HG02798 (cell line): ENCODE measurements at regions not wholly inside any gene's neighbourhood (a gene's known extent, or its start where the extent isn't known, plus 50 kb on each side); places are given as distances from the start of the nearest gene placed in this dataset.

Experiments used
- ATAC-seq: cut with Tn5 transposase; IDR thresholded peaks from one replicate; pipeline ENCODE4 v1.9.1; 2021; ENCODE audit warnings: mild to moderate bottlenecking; ENCODE audit not compliant: unreplicated experiment, poor library complexity

DNA sequence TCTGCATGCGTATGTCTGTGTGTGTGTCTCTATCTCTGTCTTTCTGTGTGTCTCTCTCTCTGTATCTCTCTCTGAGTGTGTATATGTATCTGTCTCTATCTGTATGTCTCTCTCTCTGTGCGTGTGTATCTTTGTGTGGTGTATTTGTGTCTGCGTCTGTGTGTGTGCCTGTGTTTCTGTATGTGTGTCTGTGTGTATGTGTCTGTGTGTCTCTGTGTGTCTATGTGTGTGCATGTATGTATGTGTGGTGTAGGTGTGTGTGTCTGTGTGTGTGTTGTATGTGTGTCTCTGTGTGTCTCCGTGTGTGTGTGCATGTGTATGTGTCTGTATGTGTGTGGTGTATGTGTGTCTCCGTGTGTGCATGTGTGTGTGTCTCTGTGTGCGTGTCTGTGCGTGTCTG is 243.0 kb upstream of the FOXQ1 start:
- ATAC-seq: no peak

DNA sequence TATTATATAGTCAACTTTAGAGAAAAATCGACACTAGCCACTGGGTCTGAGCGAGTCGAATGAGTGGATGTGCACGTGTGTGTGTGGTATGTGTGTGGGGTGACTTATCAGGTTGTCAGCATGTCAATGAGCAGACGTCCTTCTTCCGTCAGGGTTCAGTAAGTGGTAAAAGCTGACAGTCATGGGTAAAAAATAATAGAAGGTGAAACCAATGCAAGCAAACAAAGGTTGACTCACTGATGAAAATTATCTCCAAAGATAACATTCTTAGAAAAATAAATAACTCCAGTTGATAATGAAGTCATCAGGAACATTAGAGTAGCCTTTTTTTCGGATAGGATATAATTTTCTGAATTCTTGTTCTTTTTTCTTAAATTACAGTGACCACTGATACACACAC is 243.8 kb upstream of the FOXQ1 start:
- no peak for ATAC-seq

DNA sequence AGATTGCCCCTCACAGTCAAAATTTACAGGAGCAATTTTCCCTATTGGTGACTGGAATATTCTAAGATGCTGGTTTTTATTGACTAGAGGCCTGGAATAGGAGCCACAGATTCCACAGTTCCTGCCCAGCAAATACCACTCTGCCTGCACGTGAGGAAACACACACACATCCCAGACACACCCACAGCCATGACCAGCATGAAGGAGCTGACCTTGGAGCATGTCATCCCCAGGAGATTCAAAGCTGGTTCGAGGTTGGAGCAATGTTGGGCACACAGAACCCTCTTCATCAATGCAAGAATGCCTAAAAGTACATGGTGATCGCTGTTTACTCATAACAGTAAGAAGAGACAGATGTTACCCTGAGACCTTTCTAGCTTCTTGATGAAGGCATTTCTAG is 244.6 kb upstream of the FOXQ1 start:
- no peak for ATAC-seq

DNA sequence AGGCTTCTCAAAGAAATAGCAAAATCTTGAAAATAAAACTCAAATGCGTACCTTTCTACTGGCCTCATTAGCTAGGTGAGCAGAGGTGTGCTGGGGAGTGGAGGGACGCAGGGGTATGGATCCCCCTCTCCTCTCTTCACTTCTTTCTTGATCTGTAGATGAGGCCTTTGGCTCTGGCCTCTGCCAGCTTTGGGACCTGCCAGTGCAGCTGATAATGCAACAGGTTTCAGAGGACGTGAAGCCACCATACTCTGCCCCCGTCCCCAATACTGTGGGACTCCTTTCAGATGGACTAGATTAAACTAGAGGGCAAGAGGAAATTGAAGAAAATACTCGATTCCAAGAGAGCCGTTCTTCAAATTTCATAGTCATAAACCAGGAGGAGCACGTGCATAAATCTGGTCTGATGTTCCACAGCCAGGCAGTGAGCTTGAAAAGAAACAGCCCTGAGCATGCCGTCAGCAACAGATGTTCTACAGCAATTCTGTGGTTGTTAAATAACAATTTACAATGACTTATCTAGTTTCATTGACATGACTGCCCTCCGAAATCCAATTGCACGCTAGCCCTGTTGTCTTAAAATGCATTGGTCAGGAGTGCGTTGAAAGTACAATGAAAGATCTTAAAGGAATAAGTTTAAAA is 245.3 kb upstream of the FOXQ1 start:
- no peak for ATAC-seq

DNA sequence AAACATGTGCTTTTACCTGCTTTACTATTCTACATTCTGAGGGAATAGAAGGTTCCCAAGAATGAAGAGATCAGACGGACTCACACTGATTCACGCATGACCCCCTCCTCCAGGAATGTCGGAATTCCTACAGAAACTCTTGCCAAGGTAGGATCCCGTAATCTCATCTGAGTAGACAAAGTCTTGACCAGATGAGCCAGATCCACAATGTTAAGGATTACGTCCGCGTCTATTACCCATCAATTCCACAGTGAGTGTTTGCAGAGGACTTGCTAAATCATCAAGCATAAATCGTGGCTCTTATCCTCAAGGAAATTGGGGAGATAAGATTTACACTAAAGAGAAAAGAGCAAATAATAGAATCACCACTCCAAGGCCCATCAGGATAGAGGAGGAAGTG is 245.9 kb upstream of the FOXQ1 start:
- no peak for ATAC-seq

DNA sequence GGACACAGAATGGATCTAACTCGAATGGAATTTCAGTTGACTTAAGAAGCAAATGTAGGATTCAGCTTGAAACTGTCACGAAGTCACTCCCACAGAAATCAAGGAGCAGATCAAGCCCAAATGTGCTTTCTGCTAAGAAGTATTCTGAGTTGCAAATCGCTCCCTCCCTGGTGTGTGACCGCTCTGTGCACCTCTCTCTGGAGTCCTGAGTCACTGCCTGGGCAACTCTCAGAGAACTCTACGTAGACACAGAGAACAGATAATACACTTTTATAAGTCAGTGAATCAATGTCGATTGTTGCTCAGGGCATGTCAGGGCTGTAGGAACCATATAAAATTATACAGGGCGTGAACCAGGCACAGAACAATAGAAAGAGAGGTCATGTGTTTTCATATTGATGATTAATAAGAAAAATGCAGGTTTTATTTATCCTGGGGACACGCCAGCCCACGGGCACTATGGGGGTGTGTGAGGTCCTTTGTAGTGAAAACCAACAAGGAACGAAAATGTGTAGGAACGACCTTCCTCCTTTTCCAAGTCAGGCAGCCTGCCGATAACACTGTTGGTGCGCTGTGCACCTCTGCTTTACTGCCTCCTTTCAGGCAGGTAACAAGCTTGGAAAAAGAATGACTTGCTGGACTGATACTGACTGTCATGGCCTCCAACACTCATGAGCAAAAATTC is 248.1 kb upstream of the FOXQ1 start:
- no peak for ATAC-seq

DNA sequence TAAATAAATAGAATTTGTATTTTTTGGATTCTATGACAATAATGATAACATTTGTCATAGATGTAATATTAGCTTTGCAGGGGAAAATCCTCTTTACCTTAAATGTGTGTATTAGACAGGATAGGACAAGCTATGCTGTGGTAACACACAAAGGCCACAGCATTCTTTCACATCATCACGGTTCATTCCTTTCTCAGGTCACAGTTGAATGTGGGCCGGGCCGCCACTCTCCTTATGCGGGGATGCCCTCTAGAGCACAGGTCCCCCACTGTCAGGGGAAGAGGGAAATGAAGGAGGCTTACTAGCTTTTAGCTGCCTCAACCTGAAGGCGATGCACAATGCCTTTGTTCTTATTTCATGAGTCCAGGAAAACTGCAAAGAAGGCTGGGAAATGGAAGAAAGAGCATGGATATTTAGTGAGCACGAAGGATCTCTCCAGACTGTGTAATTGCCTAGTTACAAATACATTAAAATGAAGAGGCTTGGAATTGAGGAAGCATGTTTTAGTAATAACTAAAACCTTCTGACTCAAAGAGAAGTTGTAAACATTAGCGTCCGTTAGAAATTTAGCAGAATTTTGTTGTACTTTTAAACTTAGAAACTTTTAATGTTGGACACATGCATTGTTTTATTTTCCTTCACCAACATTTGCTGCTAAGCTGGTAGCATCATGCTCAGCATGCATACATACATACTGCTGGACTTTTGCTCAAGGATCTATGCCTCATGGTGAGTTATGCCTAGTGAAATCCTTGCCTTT is 248.9 kb upstream of the FOXQ1 start:
- no peak for ATAC-seq

DNA sequence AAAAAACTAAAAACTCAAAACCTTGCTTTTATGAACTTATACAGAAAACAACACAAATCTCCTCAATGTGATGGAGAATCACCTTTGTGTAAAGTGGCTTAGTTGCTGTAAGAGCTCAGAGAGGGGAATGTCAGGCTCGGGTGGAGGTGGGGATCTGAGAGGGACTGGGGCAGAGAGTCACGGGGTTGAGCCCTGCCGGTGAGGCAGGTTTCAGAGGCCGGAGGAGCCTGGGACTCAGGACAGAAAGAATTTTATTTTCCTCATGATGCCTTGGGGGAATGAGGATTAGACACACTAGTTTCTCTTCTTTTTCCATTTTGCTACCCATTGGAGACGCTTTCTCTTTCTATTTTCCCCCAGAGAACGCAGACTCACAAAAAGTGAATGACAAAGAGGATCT is 252.3 kb upstream of the FOXQ1 start:
- ATAC-seq: no peak

DNA sequence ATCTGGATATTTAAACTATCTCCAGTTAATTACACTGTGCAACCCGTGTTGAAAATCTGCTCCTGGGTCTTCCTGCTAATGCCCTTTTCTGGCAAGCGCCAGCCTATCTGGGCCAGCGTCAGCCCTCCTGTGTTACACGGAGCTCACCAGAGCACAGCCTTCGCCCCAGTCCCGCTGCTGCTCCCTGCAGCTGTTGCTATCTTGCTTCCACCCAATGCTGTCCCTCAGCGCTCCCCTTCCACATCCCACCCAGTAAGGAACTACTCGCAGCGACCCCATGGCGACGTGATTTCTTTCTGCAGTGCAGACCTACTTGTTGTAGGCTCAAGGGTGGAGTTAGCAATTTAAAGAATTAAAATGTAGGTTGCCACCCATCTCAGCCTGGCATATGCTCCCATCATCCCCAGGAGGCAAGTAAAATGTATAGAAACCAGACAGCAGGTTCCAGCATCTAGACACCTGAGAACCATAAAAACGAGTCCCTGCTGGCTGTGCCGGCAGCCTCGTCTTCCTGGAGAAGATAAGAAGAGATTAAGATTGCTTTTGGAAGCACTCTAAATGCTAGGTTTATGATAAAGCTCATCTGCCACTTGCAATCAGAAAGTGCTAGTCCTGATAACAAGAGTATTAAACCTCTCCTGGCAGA is 254.3 kb upstream of the FOXQ1 start:
- no peak for ATAC-seq

DNA sequence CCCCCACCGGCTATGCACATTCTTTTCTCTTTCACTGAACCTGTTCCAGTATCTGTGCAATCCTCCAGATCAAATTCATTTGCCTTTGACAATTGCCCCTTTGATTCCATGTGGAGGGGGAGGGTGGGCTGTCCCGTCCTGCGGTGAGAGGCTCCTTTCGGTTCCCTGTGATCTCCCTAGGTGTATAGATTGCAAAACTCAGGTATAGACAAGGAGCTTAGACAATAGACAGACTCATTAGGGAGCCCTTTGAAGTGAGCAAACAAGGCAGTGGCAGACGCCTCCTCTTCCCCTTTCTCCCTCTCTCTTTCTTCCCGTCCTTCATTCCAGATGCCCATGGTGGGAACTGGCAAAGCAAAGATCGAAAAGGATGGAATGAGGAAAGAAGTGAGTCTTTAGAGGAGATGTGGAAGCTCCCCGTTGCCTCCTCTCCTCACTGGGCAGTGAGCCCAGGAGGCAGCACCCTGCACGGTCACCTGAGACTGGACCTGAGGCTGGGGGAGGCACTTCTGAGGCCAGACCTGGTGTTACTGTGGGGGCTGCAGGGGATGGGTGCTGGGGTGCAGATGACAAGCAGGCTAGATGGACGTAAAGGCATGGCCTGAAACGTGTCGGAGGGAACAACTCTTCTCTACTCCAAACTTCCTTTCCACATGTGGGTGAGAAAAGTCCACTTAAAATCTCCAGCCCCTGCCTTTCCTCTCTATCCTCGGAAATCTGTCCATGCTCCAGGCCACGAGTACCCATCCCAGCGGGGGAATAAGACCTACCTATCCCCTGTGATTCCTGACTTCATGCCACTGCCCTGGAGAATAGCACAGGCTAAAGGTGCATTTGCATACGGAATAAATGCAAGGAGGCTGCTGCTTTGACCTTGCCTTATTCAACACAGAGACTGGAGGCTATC is 256.6 kb upstream of the FOXQ1 start:
- no peak for ATAC-seq

DNA sequence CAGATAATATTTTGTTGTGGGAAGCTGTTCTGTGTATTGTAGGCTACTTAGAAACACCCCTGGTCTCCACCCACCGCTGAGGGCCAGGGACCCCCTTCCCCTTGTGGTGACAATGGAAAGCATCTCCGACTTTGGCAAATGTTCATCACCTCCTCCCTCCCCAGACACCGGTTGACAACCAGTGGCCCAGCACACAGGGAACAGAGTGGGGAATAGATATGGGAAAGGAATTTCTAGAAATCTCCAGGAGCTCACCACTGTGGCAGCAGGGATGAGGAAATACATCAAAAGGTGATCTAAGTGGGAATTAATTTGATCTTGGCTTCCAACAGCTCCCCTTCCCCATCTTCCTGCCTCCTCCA is 257.3 kb upstream of the FOXQ1 start:
- no peak for ATAC-seq

DNA sequence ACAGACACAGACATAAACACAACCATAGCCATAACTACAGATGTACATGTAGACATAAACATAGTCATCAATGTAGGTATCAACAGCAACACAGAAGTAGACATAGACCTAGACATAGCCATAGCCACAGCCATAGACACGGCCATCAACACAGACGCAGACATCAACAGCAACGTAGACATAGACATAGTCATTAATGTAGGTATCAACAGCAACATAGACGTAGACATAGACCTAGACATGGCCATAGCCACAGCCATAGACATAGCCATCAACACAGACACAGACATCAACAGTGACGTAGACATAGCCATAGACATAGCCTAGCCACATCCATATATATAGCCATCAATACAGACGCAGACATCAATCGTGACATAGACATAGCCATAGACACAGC is 258.3 kb upstream of the FOXQ1 start:
- ATAC-seq: no peak

DNA sequence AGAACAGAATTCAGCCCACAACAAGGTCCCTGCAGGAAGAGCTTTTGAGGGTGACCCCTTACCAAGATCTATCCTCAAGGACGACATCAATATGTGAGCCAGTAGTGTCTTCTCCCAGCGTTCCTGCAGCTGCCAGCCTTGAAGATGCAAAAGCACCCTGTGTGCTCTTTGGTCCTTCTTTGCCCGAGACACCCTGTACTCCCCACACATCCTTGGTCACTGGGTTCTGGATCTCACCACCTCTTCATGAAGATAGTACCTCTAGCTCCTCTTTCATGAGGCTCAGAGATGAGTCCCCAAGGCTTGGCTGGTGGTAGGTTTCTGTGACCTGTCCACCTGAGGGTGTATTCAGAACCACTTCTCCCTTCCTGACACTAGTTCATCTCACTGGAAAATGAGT is 259.6 kb upstream of the FOXQ1 start:
- ATAC-seq: no peak

DNA sequence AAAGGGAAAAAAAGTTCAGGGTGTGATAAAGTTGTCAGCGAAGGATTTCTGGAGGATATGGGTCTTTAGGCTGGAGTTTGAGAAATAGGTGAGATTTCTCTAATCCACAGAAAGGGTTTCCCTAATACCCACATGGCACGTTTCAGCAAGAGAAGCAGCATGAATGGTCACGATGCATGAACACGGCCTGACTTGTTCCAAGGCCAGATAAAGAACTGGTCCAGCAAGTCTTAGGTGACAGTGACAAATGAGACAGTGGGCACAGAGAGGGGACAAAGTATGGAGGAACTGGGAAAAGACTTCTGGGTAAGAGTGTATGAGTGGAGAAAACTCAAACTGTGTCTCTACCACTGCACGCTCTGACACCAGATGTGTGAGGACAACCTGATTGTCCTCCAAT is 262.0 kb upstream of the FOXQ1 start:
- no peak for ATAC-seq

DNA sequence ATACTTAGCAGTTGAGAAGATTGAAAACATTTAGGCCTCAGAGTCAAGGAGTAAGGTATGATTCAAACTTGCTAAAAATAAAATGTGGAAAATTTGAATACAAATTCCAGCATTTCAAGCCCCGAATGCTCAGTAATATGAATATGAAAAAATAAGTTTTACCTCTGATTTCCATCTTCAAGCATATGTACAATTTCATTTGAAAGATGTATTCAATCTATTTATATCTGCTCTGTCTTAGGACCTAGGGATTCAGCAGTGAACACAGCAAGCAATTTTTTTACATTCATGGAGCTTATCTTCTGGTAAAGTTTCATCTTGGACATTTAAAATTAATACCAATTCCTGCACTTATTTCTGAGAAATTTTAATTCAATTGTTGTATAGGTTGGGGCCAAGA is 262.7 kb upstream of the FOXQ1 start:
- ATAC-seq: no peak

DNA sequence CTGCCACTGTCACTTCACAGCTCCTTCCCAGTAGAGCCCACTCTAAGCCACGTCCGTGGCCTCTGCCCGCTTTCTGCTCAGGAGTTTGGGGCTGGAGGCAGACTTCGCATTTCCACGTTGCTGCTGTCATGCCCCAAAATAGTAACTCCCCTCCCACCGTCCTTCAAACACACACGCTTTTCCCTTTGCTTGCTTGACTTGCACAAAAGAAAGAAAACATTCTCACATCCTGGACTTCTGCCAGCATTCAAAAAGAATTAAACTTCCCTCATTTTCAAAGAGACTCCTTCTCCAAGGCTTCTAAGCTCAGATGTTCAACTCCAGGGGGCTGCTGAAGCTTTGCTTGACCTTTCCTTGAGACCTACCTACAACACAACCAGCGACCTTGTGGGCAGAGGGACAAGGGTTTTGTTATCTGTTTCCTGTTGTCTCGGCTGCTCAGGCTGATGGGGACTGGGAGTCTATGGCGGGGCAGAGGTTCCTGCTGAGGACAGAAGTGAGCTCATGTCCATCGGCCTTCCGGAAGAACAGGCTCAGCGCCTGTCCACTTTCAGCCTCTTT is 263.8 kb upstream of the FOXQ1 start:
- ATAC-seq: no peak

DNA sequence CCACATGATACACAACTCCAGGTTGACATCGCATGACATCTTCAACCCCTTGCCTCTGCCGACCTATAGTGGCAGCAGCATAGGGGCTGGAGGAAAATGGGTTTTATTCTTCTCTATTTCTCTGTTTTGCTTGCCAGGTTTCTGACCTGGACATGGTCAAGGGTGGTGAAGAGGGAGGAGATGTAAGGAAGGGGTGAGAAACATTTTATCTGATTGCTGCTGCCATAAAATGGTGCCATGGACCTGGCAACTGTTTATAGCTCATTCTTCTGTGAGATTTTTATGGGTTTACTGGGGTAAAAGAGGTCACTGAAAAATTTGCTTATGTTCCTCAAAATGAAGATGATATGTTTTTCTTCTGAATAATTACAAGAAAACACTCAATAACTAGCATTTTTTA is 266.7 kb upstream of the FOXQ1 start:
- no peak for ATAC-seq

DNA sequence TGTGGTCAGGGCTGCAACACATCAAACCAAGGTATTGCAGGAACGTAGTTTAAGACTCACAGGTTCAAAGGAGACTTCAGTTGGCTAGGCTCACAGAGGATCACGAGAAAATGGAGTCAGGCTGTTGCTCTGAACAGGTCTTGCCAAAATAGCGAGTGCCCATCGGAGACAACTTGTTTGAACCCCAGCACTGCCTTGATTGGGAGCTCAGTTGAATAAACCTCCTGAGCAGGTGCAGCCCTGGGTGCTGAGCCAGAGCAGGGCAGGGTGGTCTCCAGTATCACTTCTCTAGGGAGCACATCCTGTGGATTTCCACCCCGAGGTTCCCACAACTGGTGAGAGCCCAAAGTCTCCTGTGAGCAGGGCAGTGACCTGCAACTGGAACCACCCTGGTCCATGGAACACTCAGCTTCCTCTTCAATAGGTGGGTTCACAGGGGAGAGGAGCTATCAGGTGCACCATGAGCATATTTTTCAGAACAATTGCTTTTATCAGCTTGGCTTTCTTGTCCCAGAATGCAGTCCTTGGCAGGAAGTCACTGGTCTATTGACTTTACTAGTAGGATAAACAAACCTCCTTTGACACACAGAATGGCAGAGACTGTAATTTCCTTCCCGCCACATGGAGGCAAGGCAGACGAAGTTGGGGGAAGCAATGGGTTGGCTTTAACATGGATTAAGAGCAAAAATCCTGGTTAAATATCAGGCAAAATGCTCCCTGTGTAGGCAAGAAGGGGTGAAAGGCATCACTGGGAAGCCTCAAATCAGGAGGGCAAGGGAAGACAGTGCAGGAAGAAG is 267.7 kb upstream of the FOXQ1 start:
- no peak for ATAC-seq

DNA sequence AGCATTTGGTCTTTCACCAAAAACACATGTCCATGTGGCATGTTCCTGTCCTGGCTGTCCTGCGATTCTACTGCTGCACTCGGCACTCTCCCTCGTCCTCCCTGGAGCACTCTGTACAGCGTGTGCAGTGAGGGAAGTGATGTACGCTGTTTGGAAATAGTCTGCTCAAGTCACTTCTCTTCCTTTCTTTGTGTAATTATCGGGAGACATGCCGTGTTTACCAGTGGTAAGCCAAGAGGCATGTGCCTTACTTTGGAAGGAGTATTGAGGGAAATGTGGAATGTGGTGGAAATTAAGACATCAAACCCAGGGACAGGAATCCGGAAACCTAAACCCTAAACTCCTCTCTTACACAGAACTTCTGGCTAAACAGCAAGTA is 268.5 kb upstream of the FOXQ1 start:
- ATAC-seq: no peak
